ENCODE measurements at regions not wholly inside any gene's neighbourhood (a gene's known extent, or its start where the extent isn't known, plus 50 kb on each side); places are given as distances from the start of the nearest gene placed in this dataset.
"Not testable (repeated sequence)": the region's sequence is repeated elsewhere in the genome, so short reads cannot be mapped to it uniquely, and the experiment has no call there.

GRCh38 chr1:221029981-221030649, 150.9 kb downstream of the HLX start:
- no peak for DNase-seq

- DNase-seq: no peak
Measured at GRCh38 chr1:221030990-221031389, 151.7 kb downstream of the HLX start.

GRCh38 chr1:221031458-221032203, 152.4 kb downstream of the HLX start:
- DNase-seq: no peak

GRCh38 chr1:221032204-221032585, 153.0 kb downstream of the HLX start:
- DNase-seq: no peak

- no peak for DNase-seq
Measured at GRCh38 chr1:221032637-221033280, 153.5 kb downstream of the HLX start.

- DNase-seq: no peak
Measured at GRCh38 chr1:221035662-221036153, 156.5 kb downstream of the HLX start.

- no peak for DNase-seq
Measured at GRCh38 chr1:221039616-221040015, 160.4 kb downstream of the HLX start.

- no peak for DNase-seq
Measured at GRCh38 chr1:221040101-221040500, 160.9 kb downstream of the HLX start.

GRCh38 chr1:221040691-221041285, 161.5 kb downstream of the HLX start:
- no peak for DNase-seq

GRCh38 chr1:221044538-221044937, 165.3 kb downstream of the HLX start:
- DNase-seq: no peak

GRCh38 chr1:221045151-221045550, 165.9 kb downstream of the HLX start:
- DNase-seq: no peak

- no peak for DNase-seq
Measured at GRCh38 chr1:221045842-221046831, 166.9 kb downstream of the HLX start.

GRCh38 chr1:221051391-221051790, 172.1 kb downstream of the HLX start:
- DNase-seq: not testable (repeated sequence)

- no peak for DNase-seq
Measured at GRCh38 chr1:221053889-221054288, 174.6 kb downstream of the HLX start.

GRCh38 chr1:221059506-221059905, 180.3 kb downstream of the HLX start:
- DNase-seq: no peak

- DNase-seq: no peak
Measured at GRCh38 chr1:221063651-221064050, 184.4 kb downstream of the HLX start.

- DNase-seq: no peak
Measured at GRCh38 chr1:221066351-221067001, 187.2 kb downstream of the HLX start.

- no peak for DNase-seq
Measured at GRCh38 chr1:221067721-221068120, 188.5 kb downstream of the HLX start.

- DNase-seq: no peak
Measured at GRCh38 chr1:221069178-221069903, 190.1 kb downstream of the HLX start.

GRCh38 chr1:221069986-221070385, 190.7 kb downstream of the HLX start:
- DNase-seq: no peak

GRCh38 chr1:221071777-221072176, 192.5 kb downstream of the HLX start:
- DNase-seq: no peak
